Coronary artery (tissue), 2 donors: ENCODE measurements at regions not wholly inside any gene's neighbourhood (a gene's known extent, or its start where the extent isn't known, plus 50 kb on each side); places are given as distances from the start of the nearest gene placed in this dataset.
A peak's percentile ranks its signal among the peaks of the same experiment; 100 is the strongest.

Source experiments
- DNase-seq: peaks from one replicate; pipeline ENCODE4 v3.0.0-alpha.2; 2017; ENCODE audit warnings: low spot score
- H3K27ac ChIP-seq, 2 donors: fragments of 200-600 bp; sonication (generic); one replicate each; pipeline ENCODE4 v1.5.1; 2016 to 2019
- H3K4me3 ChIP-seq: fragments of 200-600 bp; sonication (generic); 2 replicates; pipeline ENCODE4 v1.5.1; 2016; ENCODE audit warnings: mild to moderate bottlenecking, moderate library complexity
- CTCF ChIP-seq: fragments of 200-600 bp; sonication (generic); IDR thresholded peaks from one replicate; pipeline ENCODE4 v1.5.1; 2019; ENCODE audit warnings: antibody characterized with exemption

DNA sequence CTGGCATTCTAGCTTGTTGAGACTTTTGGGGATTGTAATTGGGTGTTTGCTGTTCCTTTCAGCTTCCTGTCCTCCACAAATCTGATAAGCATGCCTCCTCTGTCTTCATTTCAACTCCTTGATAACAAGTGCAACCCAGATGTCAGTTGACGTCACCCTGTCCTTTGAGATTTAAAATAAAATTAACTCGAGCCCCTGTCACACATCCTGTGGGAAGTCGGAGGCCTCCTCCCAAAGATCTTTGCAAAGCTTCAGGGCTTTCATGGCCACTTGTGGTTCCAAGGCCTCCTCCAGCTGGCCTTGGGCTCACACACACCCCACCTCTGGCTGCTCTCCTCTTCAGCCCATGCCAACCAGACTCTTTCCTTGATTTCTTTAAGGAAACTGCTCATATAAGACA, 69.9 kb upstream of the ITGA6 start:
- Histone ChIP-seq H3K4me3 (no peak overlapping the region), H3K27ac (no peak overlapping the region)
- TF ChIP-seq CTCF = no peak
- no peak for DNase-seq

DNA sequence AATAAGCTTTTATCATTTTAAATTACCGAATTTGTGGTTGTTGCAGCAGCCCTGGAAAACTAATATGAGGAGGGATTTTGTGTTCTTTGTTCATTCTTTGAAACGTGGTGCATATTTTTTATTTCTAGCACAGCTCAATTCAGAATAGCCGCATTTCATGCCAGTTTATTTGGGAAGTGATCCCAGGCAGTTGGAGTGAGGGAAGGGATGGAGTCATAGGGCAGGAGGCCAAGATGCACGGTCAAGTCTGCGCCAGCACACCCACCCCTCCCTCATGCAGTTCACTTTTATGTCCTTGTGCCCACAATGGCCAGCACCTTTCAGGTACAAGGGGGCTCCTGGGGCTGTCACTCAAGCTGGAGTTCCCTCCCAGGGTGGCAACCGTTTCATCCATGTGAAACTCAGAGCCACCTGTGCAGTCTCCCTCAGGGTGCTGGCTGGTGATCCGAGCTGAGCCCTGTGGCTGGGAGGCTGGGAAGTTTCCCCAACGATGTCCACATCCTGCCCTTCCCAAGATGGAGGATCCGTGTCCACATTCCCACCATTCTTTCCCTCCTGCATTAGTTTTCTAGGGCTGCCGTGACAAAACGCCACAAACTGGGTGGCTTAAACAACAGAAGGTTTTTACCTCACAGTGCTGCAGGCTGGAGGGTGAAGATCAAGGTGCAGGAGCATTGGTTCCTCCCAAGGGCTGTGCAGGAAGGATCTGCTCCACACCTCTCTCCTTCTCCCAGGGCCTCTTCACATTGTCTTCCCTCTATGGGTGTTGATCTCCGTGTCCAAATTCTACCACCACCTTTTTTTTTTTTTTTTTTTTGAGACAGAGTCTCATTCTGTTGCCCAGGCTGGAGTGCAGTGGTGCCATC, 68.5 kb upstream of the ITGA6 start:
- Histone ChIP-seq H3K27ac (no peak overlapping the region), H3K4me3 (peak overlapping the region; percentile 40)
- no peak for DNase-seq
- no peak for TF ChIP-seq CTCF

GRCh38 chr2:172361360-172361759, 66.0 kb upstream of the ITGA6 start:
- DNase-seq = no peak
- no peak for TF ChIP-seq CTCF
- no peak overlapping the region for H3K4me3 ChIP-seq
- H3K27ac ChIP-seq = no peak overlapping the region

DNA sequence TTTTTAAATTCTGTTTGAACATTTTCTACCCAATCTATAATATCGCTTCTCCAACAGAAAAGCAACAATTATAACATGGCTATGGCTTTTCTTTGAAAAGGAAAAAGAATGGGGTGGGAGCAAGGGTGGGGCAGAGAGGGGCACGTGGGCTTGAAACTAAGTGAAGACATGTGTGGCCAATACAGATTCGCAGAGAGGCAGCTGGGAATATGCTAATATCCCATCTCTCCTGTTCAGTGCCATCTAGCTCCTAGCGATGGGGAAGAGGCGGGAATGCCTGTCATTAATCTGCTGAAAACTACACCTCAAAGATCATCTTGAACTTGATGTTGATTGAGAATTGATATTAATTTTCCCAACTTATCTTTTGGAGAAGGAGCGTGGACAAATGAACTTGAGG, 65.5 kb upstream of the ITGA6 start:
- H3K27ac ChIP-seq = no peak overlapping the region
- H3K4me3 ChIP-seq = no peak overlapping the region
- DNase-seq = no peak
- TF ChIP-seq CTCF = no peak

- no peak for TF ChIP-seq CTCF
- Histone ChIP-seq H3K27ac (no peak overlapping the region), H3K4me3 (no peak overlapping the region)
- DNase-seq = no peak
These were observed 63.1 kb upstream of the ITGA6 start for GRCh38 chr2:172364261-172364660.

GRCh38 chr2:172366596-172367150, 60.7 kb upstream of the ITGA6 start:
- no peak overlapping the region for H3K4me3 ChIP-seq
- no peak overlapping the region for H3K27ac ChIP-seq
- no peak for TF ChIP-seq CTCF
- no peak for DNase-seq
